ENCODE measurements at regions not wholly inside any gene's neighbourhood (a gene's known extent, or its start where the extent isn't known, plus 50 kb on each side); places are given as distances from the start of the nearest gene placed in this dataset.

- intact Hi-C loops (cut with DNase I) = no loop called here
- H3K9ac ChIP-seq (ENCODE audit: low read depth in 2 of 2, low read length in 2 of 2) = no peak overlapping the region
- H3K4me1 ChIP-seq = no peaks in the 10 kb centered on the region
- TF ChIP-seq CTCF (IDR thresholded peaks at IDR 0.05) = no peak
- H3K9me3 ChIP-seq = no peaks in the 10 kb centered on the region
- H3K4me3 ChIP-seq = no peak overlapping the region
- no peak for DNase-seq
- H3K27ac ChIP-seq = no peak overlapping the region
- no peaks in the 10 kb centered on the region for H3K27me3 ChIP-seq
- H3K36me3 ChIP-seq = no peaks in the 10 kb centered on the region
Observed at GRCh38 chr4:161206528-161207080, 957.2 kb downstream of the FSTL5 start.

GRCh38 chr4:161203865-161204264, 959.9 kb downstream of the FSTL5 start:
- no peak overlapping the region for H3K27ac ChIP-seq
- TF ChIP-seq CTCF (IDR thresholded peaks at IDR 0.05) = no peak
- intact Hi-C loops (cut with DNase I) = no loop called here
- DNase-seq = no peak
- no peaks in the 10 kb centered on the region for H3K27me3 ChIP-seq
- no peaks in the 10 kb centered on the region for H3K9me3 ChIP-seq
- H3K9ac ChIP-seq (ENCODE audit: low read depth in 2 of 2, low read length in 2 of 2) = no peak overlapping the region
- no peak overlapping the region for H3K4me3 ChIP-seq
- no peaks in the 10 kb centered on the region for H3K4me1 ChIP-seq
- no peaks in the 10 kb centered on the region for H3K36me3 ChIP-seq

- no peaks in the 10 kb centered on the region for H3K36me3 ChIP-seq
- DNase-seq = no peak
- intact Hi-C loops (cut with DNase I) = no loop called here
- no peaks in the 10 kb centered on the region for H3K27me3 ChIP-seq
- TF ChIP-seq CTCF (IDR thresholded peaks at IDR 0.05) = no peak
- H3K9me3 ChIP-seq = no peaks in the 10 kb centered on the region
- H3K4me3 ChIP-seq = no peak overlapping the region
- no peak overlapping the region for H3K27ac ChIP-seq
- H3K9ac ChIP-seq (ENCODE audit: low read depth in 2 of 2, low read length in 2 of 2) = no peak overlapping the region
- H3K4me1 ChIP-seq = no peaks in the 10 kb centered on the region
Observed at GRCh38 chr4:161197912-161198311, 965.9 kb downstream of the FSTL5 start.

- TF ChIP-seq CTCF (IDR thresholded peaks at IDR 0.05) = no peak
- H3K9me3 ChIP-seq = no peaks in the 10 kb centered on the region
- no peaks in the 10 kb centered on the region for H3K4me1 ChIP-seq
- no peaks in the 10 kb centered on the region for H3K36me3 ChIP-seq
- H3K4me3 ChIP-seq = no peak overlapping the region
- intact Hi-C loops (cut with DNase I) = no loop called here
- DNase-seq = no peak
- no peaks in the 10 kb centered on the region for H3K27me3 ChIP-seq
- H3K9ac ChIP-seq (ENCODE audit: low read depth in 2 of 2, low read length in 2 of 2) = no peak overlapping the region
- H3K27ac ChIP-seq = no peak overlapping the region
Observed at GRCh38 chr4:161197474-161197873, 966.3 kb downstream of the FSTL5 start.

- no peak for TF ChIP-seq CTCF (IDR thresholded peaks at IDR 0.05)
- intact Hi-C loops (cut with DNase I) = no loop called here
- Histone ChIP-seq H3K9ac (ENCODE audit: low read depth in 2 of 2, low read length in 2 of 2) (no peak overlapping the region), H3K27ac (no peak overlapping the region), H3K36me3 (no peaks in the 10 kb centered on the region), H3K27me3 (no peaks in the 10 kb centered on the region), H3K9me3 (no peaks in the 10 kb centered on the region), H3K4me3 (no peak overlapping the region), H3K4me1 (no peaks in the 10 kb centered on the region)
- DNase-seq = no peak
Observed at GRCh38 chr4:161189286-161190134, 974.3 kb downstream of the FSTL5 start.
